COR-L47 (cell line): ENCODE measurements at regions not wholly inside any gene's neighbourhood (a gene's known extent, or its start where the extent isn't known, plus 50 kb on each side); places are given as distances from the start of the nearest gene placed in this dataset.
"Not testable (repeated sequence)": the region's sequence is repeated elsewhere in the genome, so short reads cannot be mapped to it uniquely, and the experiment has no call there.

Experiments used
- DNase-seq: peaks from one replicate; lab custom pipeline; 2025; lab: John Stamatoyannopoulos, UW

DNA sequence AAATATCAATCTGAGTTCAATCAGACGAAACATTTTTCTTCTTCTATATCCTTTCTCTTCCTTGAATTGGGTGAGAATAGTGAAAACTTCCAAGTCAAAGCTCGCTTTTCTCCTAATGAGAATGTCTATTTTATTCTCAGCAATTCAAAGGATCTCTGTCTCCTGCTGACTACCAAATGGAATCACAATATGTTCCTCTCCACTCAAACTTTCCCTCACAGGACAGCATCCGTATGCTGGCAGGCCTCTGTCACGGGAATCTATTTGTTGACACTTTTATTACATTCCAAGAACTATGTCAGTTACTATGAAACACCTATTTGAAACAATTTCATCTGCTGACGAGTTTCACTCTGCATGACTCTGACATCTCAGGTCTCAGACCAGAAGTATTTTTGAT is 1196.6 kb downstream of the CDH11 start:
- DNase-seq: no peak

DNA sequence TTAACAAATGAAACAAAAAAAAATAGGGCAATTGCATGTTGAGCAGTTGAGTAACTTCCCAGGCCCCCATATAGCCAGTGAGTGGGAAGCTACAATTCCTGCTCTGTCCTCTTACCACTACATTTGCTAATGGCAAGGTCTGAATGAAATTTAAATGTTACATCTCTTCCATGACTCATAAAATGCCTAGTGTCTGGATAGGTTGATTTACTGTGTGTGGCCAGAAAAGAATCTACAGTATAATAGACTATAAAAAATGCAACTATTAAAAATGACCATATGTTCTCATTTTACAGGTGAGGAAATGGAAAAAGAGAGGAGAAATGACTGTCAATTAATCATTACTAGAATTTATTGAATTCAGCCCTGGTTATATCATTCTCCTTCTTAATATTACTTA is 1199.3 kb downstream of the CDH11 start:
- DNase-seq: no peak

- DNase-seq: no peak
Measured at GRCh38 chr16:63921737-63922295, 1200.0 kb downstream of the CDH11 start.

DNA sequence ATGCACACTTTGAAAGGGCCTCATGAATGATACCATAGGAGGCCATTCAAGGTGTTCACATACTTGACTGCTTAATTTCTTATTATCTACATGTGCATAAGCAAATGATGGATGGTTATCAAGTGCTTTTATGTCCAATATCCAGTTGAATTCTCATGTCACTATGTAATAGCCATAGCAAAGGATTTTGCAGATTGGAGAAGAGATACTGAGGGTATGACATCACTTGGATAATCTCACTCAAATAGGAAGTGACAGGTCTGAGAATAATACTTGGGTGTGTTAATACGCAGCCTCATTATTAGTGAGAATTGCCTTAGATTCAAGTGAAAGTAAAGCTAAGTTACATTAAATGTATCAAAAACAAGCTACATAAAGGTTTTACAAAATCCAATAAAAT is 1208.6 kb downstream of the CDH11 start:
- DNase-seq: no peak

GRCh38 chr16:63907251-63907650 is 1214.6 kb downstream of the CDH11 start:
- DNase-seq: no peak

DNA sequence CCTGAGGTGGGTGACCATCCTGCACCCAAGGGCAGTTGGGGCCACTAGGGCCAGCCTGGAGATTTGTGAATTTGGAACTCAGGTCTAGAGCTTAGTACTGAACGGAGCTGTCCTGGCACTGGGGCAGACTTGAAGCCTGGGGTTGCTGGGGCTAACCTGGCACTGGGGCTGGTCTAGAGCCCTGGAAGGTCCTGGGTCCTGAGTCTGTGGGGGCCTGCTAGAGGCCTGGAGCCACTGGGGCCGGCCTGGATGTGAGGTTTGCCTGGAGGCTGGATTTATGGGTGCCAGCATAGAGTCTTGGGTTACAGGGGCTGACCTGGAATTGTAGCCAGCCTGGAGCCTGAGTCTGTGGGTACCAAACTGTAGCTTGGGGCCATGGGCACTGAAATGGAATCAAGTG is 1216.9 kb downstream of the CDH11 start:
- no peak for DNase-seq

- DNase-seq: no peak
Measured at GRCh38 chr16:63904182-63904581, 1217.7 kb downstream of the CDH11 start.

DNA sequence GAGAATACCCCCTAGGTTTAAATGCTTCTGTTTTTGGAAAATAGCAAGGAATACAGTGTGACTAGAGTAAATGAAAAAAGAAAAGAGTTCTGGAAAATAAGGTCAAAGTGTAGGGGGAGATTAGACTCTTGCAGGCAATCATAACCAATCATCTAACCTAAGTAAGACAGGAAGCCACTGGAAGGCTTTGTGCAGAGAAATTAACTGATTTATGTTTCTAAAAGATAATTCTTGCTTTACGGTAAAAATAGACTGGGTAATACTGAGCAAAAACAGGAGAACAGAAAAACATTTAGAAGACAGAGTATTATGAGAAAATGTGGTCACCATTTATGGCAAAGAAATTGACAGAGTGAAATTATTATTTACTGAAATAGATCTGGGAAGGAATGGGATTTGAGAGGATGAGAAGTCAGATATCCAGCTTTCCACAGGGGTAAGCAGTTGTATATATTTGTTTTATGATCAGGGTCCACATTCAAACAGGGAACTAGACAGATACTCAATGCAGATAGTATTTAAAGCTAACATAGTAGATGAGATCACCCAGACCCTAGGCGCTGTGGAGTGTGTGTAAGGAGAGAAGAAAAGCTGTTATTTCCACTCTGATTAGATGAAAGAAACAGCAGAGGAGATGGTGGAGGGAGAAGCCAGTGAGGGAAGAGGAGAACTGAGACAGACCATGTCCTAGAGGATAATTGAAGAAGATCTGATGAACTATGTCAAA is 1225.3 kb downstream of the CDH11 start:
- DNase-seq: no peak

DNA sequence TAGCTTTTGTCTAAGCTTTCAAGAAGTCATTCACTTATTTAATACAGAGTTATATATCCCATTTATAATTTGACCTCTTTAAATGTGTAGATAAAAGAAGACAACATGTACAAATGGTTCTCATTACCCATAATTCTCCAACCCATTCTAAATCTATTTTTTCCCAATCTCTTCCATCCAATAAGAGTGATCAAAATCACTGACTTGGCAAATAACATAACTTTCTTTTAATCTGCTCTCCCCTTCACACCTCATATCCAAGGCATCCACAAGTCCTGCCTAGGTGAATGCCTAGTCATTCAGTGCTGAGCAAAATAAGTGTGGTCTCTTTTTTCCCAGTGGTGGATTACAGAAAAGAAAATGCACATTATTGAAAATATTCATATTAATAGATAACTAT is 1231.1 kb downstream of the CDH11 start:
- no peak for DNase-seq

DNA sequence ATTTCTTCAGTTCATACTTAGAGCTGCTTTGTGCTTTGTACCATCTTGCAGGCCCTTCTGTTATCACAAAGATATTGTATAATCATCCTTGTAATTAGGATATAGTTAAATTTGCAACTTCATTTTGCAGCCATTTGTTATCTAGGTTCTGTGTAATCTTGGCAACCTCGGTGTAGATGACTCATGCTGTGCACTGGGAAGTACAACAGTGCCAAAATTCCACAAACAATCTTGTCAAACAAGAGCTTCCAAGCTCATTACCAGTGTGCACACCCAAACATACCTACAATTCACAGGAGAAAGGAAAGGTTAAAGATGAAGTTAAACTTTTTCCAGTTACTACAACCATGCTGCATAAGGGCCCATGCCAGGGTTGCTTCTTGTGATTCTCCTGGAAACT is 1231.8 kb downstream of the CDH11 start:
- DNase-seq: no peak

DNA sequence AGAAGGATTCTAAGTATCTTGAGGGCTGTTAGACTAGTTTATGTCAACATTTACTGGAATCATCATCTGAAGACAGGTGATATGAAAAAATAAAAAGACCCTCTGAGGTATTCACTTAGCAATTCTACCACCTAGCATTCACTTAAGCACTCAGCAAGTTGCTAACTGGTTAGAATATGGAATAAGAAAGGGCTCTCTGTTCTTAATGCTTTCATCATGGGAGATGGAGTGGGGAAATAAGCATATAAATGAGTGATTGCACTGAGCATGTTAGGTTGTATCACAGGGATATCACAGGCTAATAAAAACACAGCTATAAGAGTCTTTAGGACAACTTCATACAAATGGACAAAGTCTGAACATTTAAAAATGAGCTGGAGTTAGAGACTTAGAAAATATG is 1238.8 kb downstream of the CDH11 start:
- no peak for DNase-seq

DNA sequence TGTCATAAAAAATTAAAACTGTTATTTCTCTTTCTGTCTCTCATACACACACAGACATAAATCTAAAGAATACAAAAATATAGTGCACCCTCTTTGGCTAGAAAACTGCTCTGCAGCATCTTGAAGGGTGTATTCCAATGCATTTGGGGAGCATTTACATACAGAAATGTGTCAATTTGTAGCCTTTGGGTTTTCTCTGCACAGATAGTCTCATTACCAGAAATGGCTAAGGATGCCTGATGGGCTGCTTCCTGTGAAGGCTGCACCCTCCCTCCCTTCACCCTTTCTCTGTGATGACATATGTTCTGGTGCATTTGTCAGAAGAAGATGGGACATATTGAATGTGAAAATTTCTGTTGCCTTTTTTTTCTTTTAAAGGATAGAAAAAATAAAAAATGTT is 1239.3 kb downstream of the CDH11 start:
- DNase-seq: no peak

DNA sequence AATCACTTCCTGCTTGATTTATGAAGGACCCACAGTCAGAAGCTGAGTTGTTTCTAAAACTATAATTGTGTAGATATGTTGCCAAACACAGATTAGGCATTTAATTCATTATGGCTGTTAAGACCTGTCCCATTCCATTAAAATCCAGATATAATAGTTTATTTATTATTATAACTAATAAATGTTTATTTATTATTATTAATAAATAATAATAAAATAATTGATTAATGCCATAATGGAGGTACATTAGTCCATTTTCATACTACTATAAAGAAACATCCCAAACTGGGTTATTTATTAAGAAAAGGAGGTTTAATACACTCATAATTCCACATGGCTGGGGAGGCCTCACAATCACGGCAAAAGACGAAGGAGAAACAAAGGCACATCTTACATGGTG is 1240.9 kb downstream of the CDH11 start:
- DNase-seq: no peak

GRCh38 chr16:63877401-63877800 is 1244.5 kb downstream of the CDH11 start:
- no peak for DNase-seq

- no peak for DNase-seq
Measured at GRCh38 chr16:63876103-63876502, 1245.8 kb downstream of the CDH11 start.

DNA sequence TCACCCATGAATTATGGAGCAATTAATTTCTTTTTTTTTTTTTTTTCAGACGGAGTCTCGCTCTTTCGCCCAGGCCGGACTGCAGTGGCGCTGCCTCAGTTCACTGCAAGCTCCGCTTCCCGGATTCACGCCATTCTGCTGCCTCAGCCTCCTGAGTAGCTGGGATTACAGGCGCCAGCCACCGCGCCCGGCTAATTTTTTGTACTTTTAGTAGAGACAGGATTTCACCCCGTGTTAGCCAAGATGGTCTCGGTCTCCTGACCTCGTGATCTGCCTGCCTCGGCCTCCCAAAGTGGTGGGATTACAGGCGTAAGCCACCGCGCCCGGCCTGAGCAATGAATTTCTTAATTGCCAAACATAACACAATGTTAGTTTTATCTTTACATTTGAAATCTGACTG is 1261.2 kb downstream of the CDH11 start:
- DNase-seq: not testable (repeated sequence)

DNA sequence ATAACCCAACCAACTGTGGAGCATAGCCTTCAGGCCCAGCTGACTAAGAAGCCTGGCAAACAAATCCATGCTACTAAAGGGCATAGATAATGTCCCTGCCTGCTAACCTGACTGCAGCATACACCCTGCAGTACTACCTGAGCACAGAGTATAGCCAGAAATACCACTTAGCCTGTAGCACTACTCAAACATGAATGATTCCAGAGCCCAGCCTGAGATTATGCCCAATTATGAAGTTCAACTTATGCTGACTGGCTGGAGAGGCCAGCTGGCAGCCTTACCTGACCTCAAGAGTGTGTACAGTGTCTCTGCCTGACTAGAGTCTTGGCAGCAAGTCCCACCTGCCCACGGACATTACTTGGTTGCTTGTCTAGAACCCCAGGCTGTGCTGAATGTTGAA is 1265.3 kb downstream of the CDH11 start:
- no peak for DNase-seq

GRCh38 chr16:63850979-63851378 is 1270.9 kb downstream of the CDH11 start:
- DNase-seq: no peak

GRCh38 chr16:63841271-63841670 is 1280.6 kb downstream of the CDH11 start:
- no peak for DNase-seq

GRCh38 chr16:63830061-63830460 is 1291.8 kb downstream of the CDH11 start:
- DNase-seq: no peak

DNA sequence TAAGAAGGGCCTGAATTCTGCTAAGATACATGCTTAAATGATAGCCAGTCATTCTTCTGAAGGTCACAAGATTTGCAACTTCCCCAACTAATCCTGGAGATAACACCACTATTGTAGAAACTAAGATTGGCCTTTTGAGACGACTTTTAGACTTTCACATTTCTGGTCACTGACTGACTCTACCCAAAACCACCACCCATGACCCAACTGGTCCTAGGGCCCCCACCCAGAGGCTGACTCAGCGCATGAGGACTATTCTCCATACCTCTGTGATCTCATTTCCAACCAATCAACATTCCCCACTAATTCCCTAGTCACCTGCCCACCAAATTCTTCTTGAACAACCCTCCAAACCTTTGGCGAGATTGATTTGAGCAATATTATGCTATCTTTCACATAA is 1299.0 kb downstream of the CDH11 start:
- DNase-seq: no peak

- no peak for DNase-seq
Measured at GRCh38 chr16:63816276-63816675, 1305.6 kb downstream of the CDH11 start.

- DNase-seq: no peak
Measured at GRCh38 chr16:63813862-63814261, 1308.0 kb downstream of the CDH11 start.

DNA sequence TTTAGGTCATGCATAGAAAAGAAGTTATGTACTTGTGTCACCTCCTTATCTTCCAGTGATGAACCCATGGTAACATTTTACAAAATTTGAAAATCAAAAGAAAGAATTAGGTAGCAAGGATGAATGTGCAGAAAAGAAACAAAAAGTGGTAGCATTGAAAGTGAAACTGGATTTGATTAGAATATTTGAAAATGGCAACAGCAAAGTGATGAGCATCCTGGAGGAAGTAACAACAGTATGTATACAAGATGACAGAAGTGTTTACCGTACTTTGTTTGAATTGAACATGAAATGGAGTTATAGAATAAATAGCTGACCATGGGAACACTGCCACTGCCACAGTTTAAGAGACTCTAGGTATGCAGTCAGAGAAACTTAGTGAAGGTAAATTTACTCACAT is 1313.1 kb downstream of the CDH11 start:
- no peak for DNase-seq
